ENCODE measurements at regions not wholly inside any gene's neighbourhood (a gene's known extent, or its start where the extent isn't known, plus 50 kb on each side); places are given as distances from the start of the nearest gene placed in this dataset.

GRCh38 chrX:65610481-65610880 lies 57.0 kb upstream of the MSN start:
- no peaks in the 10 kb centered on the region for H3K9me3 Mint-ChIP-seq
- no peak for TF ChIP-seq CTCF (IDR thresholded peaks at IDR 0.05)
- intact Hi-C loops (cut with micrococcal nuclease) = no loop called here
- no peak overlapping the region for H3K27ac Mint-ChIP-seq
- H3K4me3 Mint-ChIP-seq = no peak overlapping the region
- CTCF ChIA-PET = interaction anchor here (1.7 kb wide), 1 partner anchor 9 kb away, joined by 5 read pairs; no protein-coding TSS in a partner anchor
- POLR2A ChIA-PET = no interaction called here
- no peak for ATAC-seq (ENCODE audit: low read depth)
- H3K4me1 Mint-ChIP-seq = peaks cover 14% of the 10 kb centered on the region
- no peaks in the 10 kb centered on the region for H3K27me3 Mint-ChIP-seq
- no peak for DNase-seq
- H3K36me3 Mint-ChIP-seq (ENCODE audit: low read depth) = no peaks in the 10 kb centered on the region

GRCh38 chrX:65610040-65610439 lies 57.4 kb upstream of the MSN start:
- DNase-seq = no peak
- Mint-ChIP-seq H3K4me1 (peaks cover 14% of the 10 kb centered on the region), H3K27me3 (no peaks in the 10 kb centered on the region), H3K4me3 (no peak overlapping the region), H3K9me3 (no peaks in the 10 kb centered on the region), H3K36me3 (ENCODE audit: low read depth) (no peaks in the 10 kb centered on the region), H3K27ac (no peak overlapping the region)
- intact Hi-C loops (cut with micrococcal nuclease) = no loop called here
- ChIA-PET CTCF (no interaction called here), POLR2A (no interaction called here)
- no peak for TF ChIP-seq CTCF (IDR thresholded peaks at IDR 0.05)
- ATAC-seq (ENCODE audit: low read depth) = no peak

GRCh38 chrX:65609237-65609636 lies 58.2 kb upstream of the MSN start:
- DNase-seq = no peak
- H3K27ac Mint-ChIP-seq = no peak overlapping the region
- ChIA-PET CTCF (no interaction called here), POLR2A (no interaction called here)
- no peak for TF ChIP-seq CTCF (IDR thresholded peaks at IDR 0.05)
- H3K36me3 Mint-ChIP-seq (ENCODE audit: low read depth) = no peaks in the 10 kb centered on the region
- H3K27me3 Mint-ChIP-seq = no peaks in the 10 kb centered on the region
- peaks cover 14% of the 10 kb centered on the region for H3K4me1 Mint-ChIP-seq
- H3K4me3 Mint-ChIP-seq = no peak overlapping the region
- H3K9me3 Mint-ChIP-seq = no peaks in the 10 kb centered on the region
- no peak for ATAC-seq (ENCODE audit: low read depth)
- intact Hi-C loops (cut with micrococcal nuclease) = no loop called here

GRCh38 chrX:65608026-65608425 lies 59.4 kb upstream of the MSN start:
- no peak overlapping the region for H3K4me3 Mint-ChIP-seq
- no peak overlapping the region for H3K27ac Mint-ChIP-seq
- H3K4me1 Mint-ChIP-seq = peaks cover 8% of the 10 kb centered on the region

GRCh38 chrX:65607070-65607742 lies 60.2 kb upstream of the MSN start:
- no peaks in the 10 kb centered on the region for H3K27me3 Mint-ChIP-seq
- ATAC-seq (ENCODE audit: low read depth) (no peak), DNase-seq (no peak)
- no peak overlapping the region for H3K4me3 Mint-ChIP-seq
- no peaks in the 10 kb centered on the region for H3K9me3 Mint-ChIP-seq
- ChIA-PET POLR2A (no interaction called here), CTCF (no interaction called here)
- H3K27ac Mint-ChIP-seq = no peak overlapping the region
- intact Hi-C loops (cut with micrococcal nuclease) = no loop called here
- H3K36me3 Mint-ChIP-seq (ENCODE audit: low read depth) = no peaks in the 10 kb centered on the region
- peaks cover 12% of the 10 kb centered on the region for H3K4me1 Mint-ChIP-seq
- no peak for TF ChIP-seq CTCF (IDR thresholded peaks at IDR 0.05)

More at GRCh38 chrX:65608026-65608425, 59.4 kb upstream of the MSN start:
- intact Hi-C loops (cut with micrococcal nuclease) = no loop called here
- H3K9me3 Mint-ChIP-seq = no peaks in the 10 kb centered on the region
- no peaks in the 10 kb centered on the region for H3K27me3 Mint-ChIP-seq
- CTCF ChIA-PET = no interaction called here
- ATAC-seq (ENCODE audit: low read depth) (no peak), DNase-seq (no peak)
- POLR2A ChIA-PET = no interaction called here
- no peak for TF ChIP-seq CTCF (IDR thresholded peaks at IDR 0.05)
- no peaks in the 10 kb centered on the region for H3K36me3 Mint-ChIP-seq (ENCODE audit: low read depth)

All from activated B cell treated with CpG ODN at 0.5 μM for 24 hours (primary cell).